ENCODE measurements at regions not wholly inside any gene's neighbourhood (a gene's known extent, or its start where the extent isn't known, plus 50 kb on each side); places are given as distances from the start of the nearest gene placed in this dataset.

- H3K4me1 ChIP-seq (ENCODE audit: control insufficient read depth, insufficient read depth, low read length) = no peaks in the 10 kb centered on the region
- no peak overlapping the region for H3K4me3 ChIP-seq (ENCODE audit: low read length in 2 of 2)
- H3K27me3 ChIP-seq (ENCODE audit: control insufficient read depth in 1 of 2, insufficient read depth in 2 of 2, low read length in 2 of 2) = no peaks in the 10 kb centered on the region
- no peaks in the 10 kb centered on the region for H3K9me3 ChIP-seq (ENCODE audit: control insufficient read depth in 2 of 2, low read length in 2 of 2)
- H3K36me3 ChIP-seq (ENCODE audit: control insufficient read depth in 2 of 2, insufficient read depth in 2 of 2, low read length in 2 of 2) = no peaks in the 10 kb centered on the region
- H3K9ac ChIP-seq (ENCODE audit: low read length in 2 of 2) = no peak overlapping the region
- no peak overlapping the region for H3K27ac ChIP-seq (ENCODE audit: low read length)
Observed at GRCh38 chr6:112806163-112806865, 459.2 kb downstream of the RFPL4B start.

GRCh38 chr6:112821476-112821875 is 474.3 kb downstream of the RFPL4B start:
- Histone ChIP-seq H3K9ac (ENCODE audit: low read length in 2 of 2) (no peak overlapping the region), H3K9me3 (ENCODE audit: control insufficient read depth in 2 of 2, low read length in 2 of 2) (no peaks in the 10 kb centered on the region), H3K27ac (ENCODE audit: low read length) (no peak overlapping the region), H3K36me3 (ENCODE audit: control insufficient read depth in 2 of 2, insufficient read depth in 2 of 2, low read length in 2 of 2) (no peaks in the 10 kb centered on the region), H3K4me3 (ENCODE audit: low read length in 2 of 2) (no peak overlapping the region), H3K4me1 (ENCODE audit: control insufficient read depth, insufficient read depth, low read length) (no peaks in the 10 kb centered on the region), H3K27me3 (ENCODE audit: control insufficient read depth in 1 of 2, insufficient read depth in 2 of 2, low read length in 2 of 2) (no peaks in the 10 kb centered on the region)

- Histone ChIP-seq H3K9ac (ENCODE audit: low read length in 2 of 2) (no peak overlapping the region), H3K27me3 (ENCODE audit: control insufficient read depth in 1 of 2, insufficient read depth in 2 of 2, low read length in 2 of 2) (no peaks in the 10 kb centered on the region), H3K36me3 (ENCODE audit: control insufficient read depth in 2 of 2, insufficient read depth in 2 of 2, low read length in 2 of 2) (no peaks in the 10 kb centered on the region), H3K27ac (ENCODE audit: low read length) (no peak overlapping the region), H3K4me3 (ENCODE audit: low read length in 2 of 2) (no peak overlapping the region), H3K4me1 (ENCODE audit: control insufficient read depth, insufficient read depth, low read length) (no peaks in the 10 kb centered on the region), H3K9me3 (ENCODE audit: control insufficient read depth in 2 of 2, low read length in 2 of 2) (no peaks in the 10 kb centered on the region)
Observed at GRCh38 chr6:112822769-112823168, 475.6 kb downstream of the RFPL4B start.

GRCh38 chr6:112827793-112828192 is 480.7 kb downstream of the RFPL4B start:
- no peaks in the 10 kb centered on the region for H3K36me3 ChIP-seq (ENCODE audit: control insufficient read depth in 2 of 2, insufficient read depth in 2 of 2, low read length in 2 of 2)
- H3K27ac ChIP-seq (ENCODE audit: low read length) = no peak overlapping the region

GRCh38 chr6:112831022-112831421 is 483.9 kb downstream of the RFPL4B start:
- no peak overlapping the region for H3K9ac ChIP-seq (ENCODE audit: low read length in 2 of 2)
- H3K9me3 ChIP-seq (ENCODE audit: control insufficient read depth in 2 of 2, low read length in 2 of 2) = no peaks in the 10 kb centered on the region
- H3K27me3 ChIP-seq (ENCODE audit: control insufficient read depth in 1 of 2, insufficient read depth in 2 of 2, low read length in 2 of 2) = no peaks in the 10 kb centered on the region
- no peaks in the 10 kb centered on the region for H3K36me3 ChIP-seq (ENCODE audit: control insufficient read depth in 2 of 2, insufficient read depth in 2 of 2, low read length in 2 of 2)
- no peak overlapping the region for H3K4me3 ChIP-seq (ENCODE audit: low read length in 2 of 2)
- H3K27ac ChIP-seq (ENCODE audit: low read length) = no peak overlapping the region
- H3K4me1 ChIP-seq (ENCODE audit: control insufficient read depth, insufficient read depth, low read length) = no peaks in the 10 kb centered on the region

More at GRCh38 chr6:112827793-112828192, 480.7 kb downstream of the RFPL4B start:
- Histone ChIP-seq H3K4me3 (ENCODE audit: low read length in 2 of 2) (no peak overlapping the region), H3K4me1 (ENCODE audit: control insufficient read depth, insufficient read depth, low read length) (no peaks in the 10 kb centered on the region), H3K27me3 (ENCODE audit: control insufficient read depth in 1 of 2, insufficient read depth in 2 of 2, low read length in 2 of 2) (no peaks in the 10 kb centered on the region), H3K9me3 (ENCODE audit: control insufficient read depth in 2 of 2, low read length in 2 of 2) (no peaks in the 10 kb centered on the region), H3K9ac (ENCODE audit: low read length in 2 of 2) (no peak overlapping the region)

GRCh38 chr6:112833581-112834131 is 486.5 kb downstream of the RFPL4B start:
- H3K9ac ChIP-seq (ENCODE audit: low read length in 2 of 2) = no peak overlapping the region
- H3K27ac ChIP-seq (ENCODE audit: low read length) = no peak overlapping the region

GRCh38 chr6:112835078-112835477 is 487.9 kb downstream of the RFPL4B start:
- no peak overlapping the region for H3K4me3 ChIP-seq (ENCODE audit: low read length in 2 of 2)
- H3K36me3 ChIP-seq (ENCODE audit: control insufficient read depth in 2 of 2, insufficient read depth in 2 of 2, low read length in 2 of 2) = no peaks in the 10 kb centered on the region

More at GRCh38 chr6:112833581-112834131, 486.5 kb downstream of the RFPL4B start:
- Histone ChIP-seq H3K4me1 (ENCODE audit: control insufficient read depth, insufficient read depth, low read length) (no peaks in the 10 kb centered on the region), H3K9me3 (ENCODE audit: control insufficient read depth in 2 of 2, low read length in 2 of 2) (no peaks in the 10 kb centered on the region), H3K27me3 (ENCODE audit: control insufficient read depth in 1 of 2, insufficient read depth in 2 of 2, low read length in 2 of 2) (no peaks in the 10 kb centered on the region), H3K36me3 (ENCODE audit: control insufficient read depth in 2 of 2, insufficient read depth in 2 of 2, low read length in 2 of 2) (no peaks in the 10 kb centered on the region), H3K4me3 (ENCODE audit: low read length in 2 of 2) (no peak overlapping the region)

GRCh38 chr6:112839525-112839961 is 492.4 kb downstream of the RFPL4B start:
- no peak overlapping the region for H3K9ac ChIP-seq (ENCODE audit: low read length in 2 of 2)
- H3K9me3 ChIP-seq (ENCODE audit: control insufficient read depth in 2 of 2, low read length in 2 of 2) = no peaks in the 10 kb centered on the region
- H3K27ac ChIP-seq (ENCODE audit: low read length) = no peak overlapping the region
- H3K36me3 ChIP-seq (ENCODE audit: control insufficient read depth in 2 of 2, insufficient read depth in 2 of 2, low read length in 2 of 2) = no peaks in the 10 kb centered on the region
- H3K4me3 ChIP-seq (ENCODE audit: low read length in 2 of 2) = no peak overlapping the region
- no peaks in the 10 kb centered on the region for H3K27me3 ChIP-seq (ENCODE audit: control insufficient read depth in 1 of 2, insufficient read depth in 2 of 2, low read length in 2 of 2)
- no peaks in the 10 kb centered on the region for H3K4me1 ChIP-seq (ENCODE audit: control insufficient read depth, insufficient read depth, low read length)

More at GRCh38 chr6:112835078-112835477, 487.9 kb downstream of the RFPL4B start:
- Histone ChIP-seq H3K9me3 (ENCODE audit: control insufficient read depth in 2 of 2, low read length in 2 of 2) (no peaks in the 10 kb centered on the region), H3K9ac (ENCODE audit: low read length in 2 of 2) (no peak overlapping the region), H3K27ac (ENCODE audit: low read length) (no peak overlapping the region), H3K27me3 (ENCODE audit: control insufficient read depth in 1 of 2, insufficient read depth in 2 of 2, low read length in 2 of 2) (no peaks in the 10 kb centered on the region), H3K4me1 (ENCODE audit: control insufficient read depth, insufficient read depth, low read length) (no peaks in the 10 kb centered on the region)

DNA sequence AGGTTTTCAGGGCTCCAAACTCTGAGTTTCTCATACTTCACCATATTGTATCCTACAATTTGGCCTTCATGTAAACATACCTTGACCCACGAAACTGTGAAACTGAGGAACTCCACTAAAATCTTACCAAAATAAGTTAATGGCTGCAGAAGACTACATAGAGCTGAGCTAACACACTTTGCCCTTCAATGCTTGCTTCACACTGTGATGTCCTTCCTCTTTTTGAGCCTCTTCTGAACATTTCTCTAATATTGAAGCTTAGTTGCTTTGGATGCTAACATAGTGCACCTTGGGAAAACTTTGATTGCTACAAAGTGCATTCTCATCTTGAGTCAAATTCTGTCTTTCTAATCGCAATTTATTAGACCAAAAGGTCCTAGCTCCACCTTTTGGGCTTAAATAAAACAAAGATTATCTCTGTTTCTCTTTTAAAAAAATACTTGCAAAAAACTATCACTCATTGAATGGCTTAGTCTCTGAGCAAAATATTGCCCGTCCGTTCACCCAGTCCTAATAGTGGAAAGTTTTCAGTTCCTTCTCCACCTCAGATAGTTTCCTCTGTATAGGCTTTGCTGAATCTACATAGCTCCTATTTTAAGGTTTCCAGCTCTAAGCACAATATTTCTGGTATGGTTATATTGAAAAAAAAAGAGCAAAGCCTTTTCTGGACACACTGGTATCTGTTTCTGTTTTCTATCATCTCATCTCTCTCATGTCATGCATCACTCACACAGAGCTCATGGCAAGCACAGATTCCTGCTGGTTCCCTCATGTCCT is 494.6 kb downstream of the RFPL4B start:
- Histone ChIP-seq H3K9ac (ENCODE audit: low read length in 2 of 2) (no peak overlapping the region), H3K27me3 (ENCODE audit: control insufficient read depth in 1 of 2, insufficient read depth in 2 of 2, low read length in 2 of 2) (no peaks in the 10 kb centered on the region), H3K27ac (ENCODE audit: low read length) (no peak overlapping the region), H3K4me1 (ENCODE audit: control insufficient read depth, insufficient read depth, low read length) (no peaks in the 10 kb centered on the region), H3K9me3 (ENCODE audit: control insufficient read depth in 2 of 2, low read length in 2 of 2) (no peaks in the 10 kb centered on the region), H3K4me3 (ENCODE audit: low read length in 2 of 2) (no peak overlapping the region), H3K36me3 (ENCODE audit: control insufficient read depth in 2 of 2, insufficient read depth in 2 of 2, low read length in 2 of 2) (no peaks in the 10 kb centered on the region)

GRCh38 chr6:112842330-112842685 is 495.2 kb downstream of the RFPL4B start:
- Histone ChIP-seq H3K4me1 (ENCODE audit: control insufficient read depth, insufficient read depth, low read length) (no peaks in the 10 kb centered on the region), H3K27ac (ENCODE audit: low read length) (no peak overlapping the region), H3K27me3 (ENCODE audit: control insufficient read depth in 1 of 2, insufficient read depth in 2 of 2, low read length in 2 of 2) (no peaks in the 10 kb centered on the region), H3K36me3 (ENCODE audit: control insufficient read depth in 2 of 2, insufficient read depth in 2 of 2, low read length in 2 of 2) (no peaks in the 10 kb centered on the region), H3K9me3 (ENCODE audit: control insufficient read depth in 2 of 2, low read length in 2 of 2) (no peaks in the 10 kb centered on the region), H3K9ac (ENCODE audit: low read length in 2 of 2) (no peak overlapping the region), H3K4me3 (ENCODE audit: low read length in 2 of 2) (no peak overlapping the region)

GRCh38 chr6:112846681-112847080 is 499.6 kb downstream of the RFPL4B start:
- Histone ChIP-seq H3K4me1 (ENCODE audit: control insufficient read depth, insufficient read depth, low read length) (no peaks in the 10 kb centered on the region), H3K27me3 (ENCODE audit: control insufficient read depth in 1 of 2, insufficient read depth in 2 of 2, low read length in 2 of 2) (no peaks in the 10 kb centered on the region), H3K27ac (ENCODE audit: low read length) (no peak overlapping the region), H3K4me3 (ENCODE audit: low read length in 2 of 2) (no peak overlapping the region), H3K9ac (ENCODE audit: low read length in 2 of 2) (no peak overlapping the region), H3K9me3 (ENCODE audit: control insufficient read depth in 2 of 2, low read length in 2 of 2) (no peaks in the 10 kb centered on the region), H3K36me3 (ENCODE audit: control insufficient read depth in 2 of 2, insufficient read depth in 2 of 2, low read length in 2 of 2) (no peaks in the 10 kb centered on the region)
